HG03095 (cell line): ENCODE measurements at regions not wholly inside any gene's neighbourhood (a gene's known extent, or its start where the extent isn't known, plus 50 kb on each side); places are given as distances from the start of the nearest gene placed in this dataset.

ENCODE experiments used
- ATAC-seq: cut with Tn5 transposase; IDR thresholded peaks from one replicate; pipeline ENCODE4 v1.9.1; 2021; ENCODE audit warnings: moderate library complexity; ENCODE audit not compliant: unreplicated experiment

DNA sequence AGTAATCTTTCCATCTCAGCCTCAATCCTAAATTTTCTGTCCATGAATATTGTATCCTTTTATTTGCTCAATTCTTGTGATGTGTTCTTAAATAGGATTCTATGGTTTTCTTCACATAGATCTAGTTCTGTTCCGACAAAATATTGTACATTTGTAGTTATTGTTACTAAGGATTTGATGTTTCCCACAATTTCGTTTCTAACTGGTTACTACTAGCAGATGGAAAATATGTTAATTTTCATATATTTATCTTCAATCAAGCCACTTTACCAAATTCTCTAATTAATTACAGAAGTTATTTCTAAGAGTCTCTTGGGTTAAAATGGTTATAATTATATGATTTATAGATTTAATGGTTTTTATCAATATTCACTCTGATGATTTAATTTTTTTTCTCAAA is 60.3 kb downstream of the SEC61B start:
- ATAC-seq: no peak

- ATAC-seq: no peak
Measured at GRCh38 chr9:99285965-99286364, 63.9 kb downstream of the SEC61B start.

GRCh38 chr9:99286536-99286935 is 64.5 kb downstream of the SEC61B start:
- no peak for ATAC-seq

DNA sequence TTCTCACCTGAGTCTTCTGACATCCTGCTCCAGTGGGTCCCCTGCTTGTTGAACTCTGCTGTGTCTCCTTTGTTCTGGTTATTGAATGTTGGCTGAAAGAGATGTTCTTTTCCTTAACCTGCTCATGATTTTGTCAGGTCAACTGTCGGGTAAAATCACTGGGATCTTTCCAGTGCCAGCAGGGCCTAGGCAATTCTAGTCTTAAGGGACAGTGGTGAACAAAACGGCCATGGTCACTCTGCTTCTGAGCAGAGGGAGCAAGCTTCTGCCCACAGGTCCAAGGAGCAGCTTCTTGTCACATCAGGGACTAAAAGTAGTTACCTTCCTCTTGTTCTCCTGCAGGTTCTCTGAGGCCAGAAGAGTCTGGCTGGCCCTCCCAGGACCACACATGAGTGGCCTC is 65.6 kb downstream of the SEC61B start:
- ATAC-seq: no peak

DNA sequence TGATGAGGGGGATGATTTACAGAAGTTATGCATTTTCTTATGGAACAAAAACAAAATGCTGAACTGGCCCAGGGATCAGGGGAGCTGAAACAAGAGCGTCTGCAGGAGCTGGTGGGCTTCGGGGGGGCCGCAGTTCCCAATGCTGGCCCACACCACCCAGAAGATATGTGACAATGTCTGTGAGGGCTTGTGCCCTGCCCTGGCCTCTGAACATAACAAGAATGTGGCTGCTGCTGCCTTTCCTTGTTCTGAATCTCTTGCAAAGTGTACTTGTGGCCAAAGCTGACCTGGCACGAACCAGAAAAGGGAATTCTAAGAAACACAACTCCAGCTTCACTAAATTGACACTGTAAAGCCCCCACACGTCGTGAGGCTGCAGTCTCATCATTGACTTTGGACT is 66.7 kb downstream of the SEC61B start:
- no peak for ATAC-seq

- no peak for ATAC-seq
Measured at GRCh38 chr9:99294850-99295461, 72.9 kb downstream of the SEC61B start.

DNA sequence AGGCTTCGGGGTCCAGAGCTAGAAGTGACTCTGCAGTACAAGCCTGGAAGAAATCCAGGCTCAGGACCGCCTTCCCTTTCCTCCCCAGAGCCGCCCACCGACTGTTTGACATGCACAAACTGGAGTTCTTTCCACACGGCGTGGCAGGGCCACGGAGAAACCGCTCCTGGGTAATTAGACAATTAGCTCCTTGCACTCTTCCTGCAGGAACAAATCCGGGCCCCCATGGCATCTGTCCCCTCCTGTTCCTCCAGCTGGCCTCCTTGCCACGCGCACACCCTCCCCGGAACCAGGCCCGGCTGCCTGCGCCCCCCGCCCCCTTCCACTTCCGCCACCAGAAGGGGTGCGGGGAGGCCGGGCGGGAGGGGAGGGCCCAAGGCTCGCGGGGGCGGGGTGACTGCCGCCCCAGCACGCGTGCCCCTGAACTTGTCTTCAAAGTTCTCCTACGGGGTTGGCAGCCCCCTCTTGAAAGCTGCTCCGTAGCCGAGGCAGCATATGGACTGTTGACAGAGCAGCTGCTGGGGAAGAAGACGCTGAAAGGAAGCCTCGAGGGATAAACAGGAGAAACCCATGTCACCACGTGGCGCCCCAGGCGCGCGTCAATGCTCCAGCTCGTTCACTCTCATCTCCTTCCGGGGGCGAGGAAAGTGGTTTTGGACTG is 74.3 kb downstream of the SEC61B start:
- no peak for ATAC-seq

DNA sequence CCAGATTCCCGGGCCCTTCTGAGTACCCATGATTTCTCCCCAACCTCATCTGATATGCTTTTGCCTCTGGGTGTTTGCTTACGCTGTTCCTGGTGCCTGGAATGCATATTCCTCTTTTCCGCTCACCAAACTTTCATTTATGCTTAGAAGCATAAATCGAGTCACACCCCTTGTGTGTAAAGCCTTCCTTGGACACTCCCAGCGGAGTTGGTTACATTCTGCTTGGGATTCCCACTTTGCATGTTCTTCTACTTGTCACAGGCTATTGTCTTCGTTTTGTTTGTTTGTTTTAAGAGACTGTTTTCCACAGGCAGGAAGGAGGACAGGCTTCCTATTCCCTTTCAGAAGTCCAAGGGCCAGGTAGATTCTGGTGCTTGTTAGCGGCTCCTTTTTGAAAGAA is 76.5 kb downstream of the SEC61B start:
- no peak for ATAC-seq

DNA sequence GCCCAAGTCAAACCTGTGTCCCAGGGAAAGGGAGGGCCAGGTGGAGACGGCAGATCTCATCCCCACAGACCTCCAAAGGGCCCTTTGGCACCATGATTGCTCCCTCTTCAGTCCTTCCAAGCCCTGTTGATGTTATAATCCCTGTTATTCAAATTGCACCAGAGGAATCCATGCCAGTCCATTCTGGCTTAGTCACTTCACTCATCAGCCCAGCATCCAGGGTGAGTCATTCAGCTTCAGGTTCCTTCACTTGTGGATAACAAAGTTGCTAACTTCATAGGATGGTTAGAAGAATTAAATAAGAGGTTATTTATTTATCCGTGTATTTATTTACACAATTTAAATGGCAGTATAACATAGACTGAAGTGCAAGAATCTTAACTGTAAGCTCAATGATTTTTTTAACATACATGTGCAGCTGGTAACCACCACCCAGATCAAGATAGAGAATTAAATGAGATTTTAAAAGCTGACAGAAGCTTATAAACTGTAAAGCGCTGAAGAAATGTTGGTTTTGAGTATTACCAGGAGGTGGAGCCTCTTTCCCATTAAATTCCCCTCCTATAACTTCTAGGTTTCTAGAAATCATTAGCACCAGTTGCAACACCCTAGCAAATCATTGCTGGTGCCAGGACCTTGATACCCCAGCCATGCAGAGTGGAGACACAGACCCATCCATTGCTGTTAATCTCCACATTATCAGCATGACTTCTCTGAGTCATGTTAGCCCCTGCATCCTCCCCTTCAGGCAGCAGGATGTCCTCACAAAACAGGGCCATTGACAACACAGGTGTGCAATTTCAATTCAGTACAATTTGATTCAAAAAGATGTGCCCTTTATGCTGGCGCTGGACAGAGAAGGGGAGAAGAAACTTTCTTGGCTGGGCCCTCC is 77.4 kb downstream of the SEC61B start:
- ATAC-seq: no peak

DNA sequence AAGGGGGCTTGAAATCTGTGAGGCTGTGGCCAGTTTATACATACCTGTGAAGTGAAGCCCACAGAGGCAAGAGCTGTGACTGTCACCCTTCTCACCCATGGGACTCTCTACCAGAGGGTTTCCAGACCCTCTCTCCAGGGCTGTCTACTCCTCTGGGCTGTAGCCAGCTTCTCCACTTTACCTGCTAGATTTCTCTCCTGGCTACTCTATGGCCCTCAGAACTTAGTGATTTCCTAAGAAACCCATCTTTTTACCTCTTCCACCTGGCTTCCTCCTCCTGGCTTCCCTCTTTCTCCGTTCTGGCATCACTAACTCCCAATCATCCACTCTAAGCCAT is 78.0 kb downstream of the SEC61B start:
- ATAC-seq: no peak

DNA sequence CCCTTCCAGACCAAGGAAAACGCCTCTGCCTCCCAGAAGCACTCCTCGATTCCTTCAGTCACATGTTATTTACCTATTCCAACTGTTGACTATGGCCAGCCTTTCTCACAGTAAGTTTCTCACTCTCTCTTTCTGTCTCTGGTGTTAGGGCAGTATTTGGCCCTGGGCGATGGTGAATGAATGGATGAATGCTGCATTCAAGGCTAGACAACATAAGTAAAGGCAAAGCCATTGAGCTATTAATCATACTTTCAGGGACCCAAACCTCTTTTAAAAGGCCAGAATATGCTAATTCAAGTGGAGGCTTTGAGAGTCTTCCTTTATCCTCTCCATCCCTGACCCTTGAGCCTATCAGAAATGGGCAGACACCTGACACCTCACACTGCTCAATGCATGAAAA is 78.5 kb downstream of the SEC61B start:
- no peak for ATAC-seq

GRCh38 chr9:99303177-99303576 is 81.1 kb downstream of the SEC61B start:
- no peak for ATAC-seq

DNA sequence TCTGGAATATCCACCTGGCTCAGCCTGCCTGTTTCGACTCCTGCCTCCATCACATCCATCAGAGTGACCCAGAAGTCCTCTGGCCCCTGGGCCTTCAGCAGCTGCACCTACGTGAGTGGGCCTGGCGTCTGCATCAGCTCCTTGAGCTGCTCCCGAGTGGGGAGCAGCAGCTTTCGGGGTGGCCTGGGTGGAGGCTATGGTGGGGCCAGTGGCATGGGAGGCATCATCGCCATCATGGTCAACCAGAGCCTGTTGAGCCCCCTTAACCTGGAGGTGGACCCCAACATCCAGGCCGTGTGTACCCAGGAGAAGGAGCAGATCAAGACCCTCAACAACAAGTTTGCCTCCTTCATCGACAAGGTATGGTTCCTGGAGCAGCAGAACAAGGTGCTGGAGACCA is 83.0 kb downstream of the SEC61B start:
- ATAC-seq: no peak

DNA sequence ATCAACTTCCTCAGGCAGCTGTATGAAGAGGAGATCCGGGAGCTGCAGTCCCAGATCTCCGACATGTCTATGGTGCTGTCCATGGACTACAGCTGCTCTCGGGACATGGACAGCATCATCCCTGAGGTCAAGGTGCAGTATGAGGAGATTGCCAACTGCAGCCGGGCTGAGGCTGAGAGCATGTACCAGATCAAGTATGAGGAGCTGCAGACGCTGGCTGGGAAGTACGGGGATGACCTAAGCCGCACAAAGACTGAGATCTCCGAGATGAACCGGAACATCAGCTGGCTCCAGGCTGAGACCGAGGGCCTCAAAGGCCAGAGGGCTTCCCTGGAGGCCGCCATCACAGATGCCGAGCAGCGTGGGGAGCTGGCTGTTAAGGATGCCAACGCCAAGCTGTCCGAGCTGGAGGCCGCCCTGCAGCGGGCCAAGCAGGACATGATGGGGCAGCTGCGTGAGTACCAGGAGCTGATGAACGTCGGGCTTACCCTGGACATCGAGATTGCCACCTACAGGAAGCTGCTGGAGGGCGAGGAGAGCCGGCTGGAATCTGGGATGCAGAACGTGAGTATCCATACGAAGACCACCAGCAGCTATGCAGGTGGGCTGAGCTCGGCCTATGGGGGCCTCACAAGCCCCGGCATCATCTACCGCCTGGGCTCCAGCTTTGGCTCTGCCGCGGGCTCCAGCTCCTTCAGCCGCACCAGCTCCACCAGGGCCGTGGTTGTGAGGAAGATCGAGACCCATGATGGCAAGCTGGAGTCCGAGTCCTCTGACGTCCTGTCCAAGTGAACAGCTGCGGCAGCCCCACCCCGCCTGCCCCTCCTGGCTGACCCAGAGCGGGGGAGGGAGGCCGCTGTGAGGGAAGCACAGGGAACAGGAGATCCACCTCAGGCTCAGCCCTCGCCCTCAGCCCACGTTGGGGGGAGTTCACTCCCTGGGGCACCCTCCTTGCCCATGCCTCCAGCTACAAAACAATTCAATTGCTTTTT is 84.0 kb downstream of the SEC61B start:
- no peak for ATAC-seq

DNA sequence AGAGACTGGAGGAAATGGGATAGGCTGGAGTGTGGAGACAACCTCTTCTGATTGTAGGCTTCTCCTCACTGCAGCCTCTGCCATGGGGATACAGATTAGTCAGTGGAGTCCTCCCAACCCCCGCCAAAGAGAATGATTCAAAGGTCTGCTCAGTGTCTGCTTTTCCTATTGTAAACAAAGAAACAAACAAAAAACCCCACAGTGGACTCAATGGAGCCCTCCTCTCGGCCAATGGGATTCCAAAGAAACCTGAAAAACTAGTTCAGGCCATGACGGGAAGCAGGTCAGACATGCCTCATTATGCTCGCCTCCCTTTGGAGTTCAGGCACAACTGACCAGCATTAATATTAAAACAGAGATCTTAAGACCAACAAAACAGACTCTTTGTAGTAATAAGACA is 85.8 kb downstream of the SEC61B start:
- ATAC-seq: no peak

DNA sequence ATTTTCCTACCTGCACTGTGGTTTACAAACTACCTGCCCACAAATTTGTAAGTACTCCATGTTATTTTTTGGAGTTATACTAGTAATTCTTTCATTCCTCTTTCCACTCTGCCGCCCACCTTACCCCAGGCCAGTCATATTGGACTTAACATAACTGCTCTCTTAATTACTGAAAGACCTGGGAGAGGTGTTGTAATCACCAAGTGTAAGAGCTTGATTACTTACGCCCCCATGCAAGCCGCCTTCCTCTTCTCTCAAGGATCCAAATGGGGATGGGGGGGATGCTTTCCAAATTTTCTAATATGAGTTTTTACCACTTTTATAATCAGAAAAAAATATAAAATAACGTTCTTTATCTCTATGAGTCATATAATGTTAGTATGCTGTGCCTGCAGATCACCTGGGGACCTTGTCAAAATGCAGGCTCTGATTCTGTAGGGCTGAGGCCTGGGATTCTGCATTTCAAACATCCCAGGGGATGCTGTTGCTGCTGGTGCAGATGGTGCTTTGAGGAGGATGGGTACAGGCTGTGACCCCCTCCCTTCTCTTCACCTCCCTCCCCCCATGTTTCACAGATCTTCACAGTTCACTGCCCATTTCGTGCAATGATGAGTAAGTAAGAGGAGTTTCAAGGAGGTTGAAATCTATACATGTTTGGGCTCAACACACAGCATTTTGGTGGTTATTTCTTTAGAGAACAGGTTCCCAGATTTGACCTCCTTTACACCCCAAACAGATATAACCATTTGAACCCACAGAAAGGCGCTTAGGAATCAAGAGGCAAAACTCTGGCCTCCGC is 87.3 kb downstream of the SEC61B start:
- ATAC-seq: no peak

GRCh38 chr9:99312736-99313135 is 90.7 kb downstream of the SEC61B start:
- no peak for ATAC-seq

DNA sequence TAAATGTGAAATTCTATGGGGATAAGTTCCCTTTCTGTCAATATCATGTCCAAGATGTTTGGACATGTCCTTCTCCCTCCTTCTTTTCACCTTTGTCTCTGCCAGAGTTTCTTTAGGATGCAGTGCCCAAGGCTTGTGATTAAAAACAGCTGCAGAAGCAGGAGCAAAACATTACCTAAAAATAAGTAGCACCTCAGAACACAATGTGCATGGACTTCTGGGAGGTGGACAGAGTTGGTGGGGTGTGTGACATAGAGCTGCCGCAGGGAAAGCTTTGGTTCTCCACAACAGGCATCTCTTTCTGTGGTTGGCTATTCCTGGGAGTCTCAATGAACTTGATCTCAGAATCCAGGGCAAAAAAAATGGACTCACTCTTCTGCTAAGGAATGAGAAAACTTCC is 97.0 kb downstream of the SEC61B start:
- no peak for ATAC-seq

GRCh38 chr9:99322299-99322698 is 100.2 kb downstream of the SEC61B start:
- no peak for ATAC-seq
